Mammary epithelial cell (primary cell): ENCODE measurements at regions not wholly inside any gene's neighbourhood (a gene's known extent, or its start where the extent isn't known, plus 50 kb on each side); places are given as distances from the start of the nearest gene placed in this dataset.

ENCODE experiments used
- EZH2 ChIP-seq: IDR thresholded peaks from 2 replicates; pipeline ENCODE4 v1.6.1; 2012; ENCODE audit warnings: low read length, inconsistent platforms, borderline replicate concordance
- TF ChIP-seq, protein P1 (sequence below), 2 donors: IDR thresholded peaks in 1 of 2; conservative IDR thresholded peaks in 1 of 2; 2 replicates each; pipeline ENCODE4 v1.5.1; 2011 to 2012; ENCODE audit warnings: inconsistent platforms in 2 of 2, low read length in 2 of 2, mild to moderate bottlenecking in 2 of 2, control low read depth in 1 of 2, low read depth in 1 of 2; ENCODE audit not compliant: insufficient read depth in 1 of 2; ENCODE audit errors: extremely low read depth in 1 of 2

DNA sequence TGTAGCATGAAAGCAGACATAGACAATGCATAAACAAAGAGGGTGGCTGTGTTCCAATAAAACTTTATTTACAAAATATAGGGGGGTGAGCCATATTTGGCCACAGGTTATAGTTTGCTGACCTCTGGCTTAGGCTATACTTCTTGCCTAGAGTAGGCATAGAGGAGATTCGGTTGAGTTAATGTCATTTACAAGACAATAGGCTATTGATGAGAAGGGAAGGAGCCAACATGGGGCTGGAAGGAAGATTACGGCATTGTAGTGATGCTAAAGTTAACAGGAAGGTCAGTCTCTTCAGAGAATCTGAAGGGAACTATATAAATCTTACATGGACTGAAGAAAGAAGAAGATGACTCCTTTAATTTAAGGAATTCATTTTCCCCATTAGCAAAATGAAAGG is 463.5 kb downstream of the HTR7 start:
- TF ChIP-seq, protein P1, sequence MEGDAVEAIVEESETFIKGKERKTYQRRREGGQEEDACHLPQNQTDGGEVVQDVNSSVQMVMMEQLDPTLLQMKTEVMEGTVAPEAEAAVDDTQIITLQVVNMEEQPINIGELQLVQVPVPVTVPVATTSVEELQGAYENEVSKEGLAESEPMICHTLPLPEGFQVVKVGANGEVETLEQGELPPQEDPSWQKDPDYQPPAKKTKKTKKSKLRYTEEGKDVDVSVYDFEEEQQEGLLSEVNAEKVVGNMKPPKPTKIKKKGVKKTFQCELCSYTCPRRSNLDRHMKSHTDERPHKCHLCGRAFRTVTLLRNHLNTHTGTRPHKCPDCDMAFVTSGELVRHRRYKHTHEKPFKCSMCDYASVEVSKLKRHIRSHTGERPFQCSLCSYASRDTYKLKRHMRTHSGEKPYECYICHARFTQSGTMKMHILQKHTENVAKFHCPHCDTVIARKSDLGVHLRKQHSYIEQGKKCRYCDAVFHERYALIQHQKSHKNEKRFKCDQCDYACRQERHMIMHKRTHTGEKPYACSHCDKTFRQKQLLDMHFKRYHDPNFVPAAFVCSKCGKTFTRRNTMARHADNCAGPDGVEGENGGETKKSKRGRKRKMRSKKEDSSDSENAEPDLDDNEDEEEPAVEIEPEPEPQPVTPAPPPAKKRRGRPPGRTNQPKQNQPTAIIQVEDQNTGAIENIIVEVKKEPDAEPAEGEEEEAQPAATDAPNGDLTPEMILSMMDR (conservative IDR thresholded peaks at IDR 0.05 in 1 of 2, IDR thresholded peaks at IDR 0.05 in 1 of 2; ENCODE audit: extremely low read depth in 1 of 2, insufficient read depth in 1 of 2, low read depth in 1 of 2, low read length in 2 of 2), result no peak
- TF ChIP-seq EZH2, result no peak
